ENCODE measurements at regions not wholly inside any gene's neighbourhood (a gene's known extent, or its start where the extent isn't known, plus 50 kb on each side); places are given as distances from the start of the nearest gene placed in this dataset.

GRCh38 chr9:1673300-1673699 lies 341.8 kb upstream of the SMARCA2 start:
- TF ChIP-seq CTCF (optimal IDR thresholded peaks at IDR 0.05 in 1 of 3, IDR thresholded peaks at IDR 0.05 in 1 of 3, conservative IDR thresholded peaks at IDR 0.05 in 1 of 3; ENCODE audit: extremely low read depth in 1 of 3, insufficient read depth in 2 of 3, low read length in 3 of 3) (no peak), EZH2 (IDR thresholded peaks at IDR 0.05; ENCODE audit: low read length) (no peak)
